Breast epithelium (tissue), 3 donors: ENCODE measurements at regions not wholly inside any gene's neighbourhood (a gene's known extent, or its start where the extent isn't known, plus 50 kb on each side); places are given as distances from the start of the nearest gene placed in this dataset.

Source experiments
- POLR2A ChIP-seq: fragments of 450-650 bp; IDR thresholded peaks from one replicate; pipeline ENCODE4 v1.6.1; 2016; ENCODE audit warnings: antibody characterized with exemption, mild to moderate bottlenecking, moderate library complexity
- POLR2AphosphoS5 ChIP-seq, 3 donors: sonication (generic); formaldehyde crosslinking; IDR thresholded peaks; one replicate each; pipeline ENCODE4 v1.6.1; 2017; ENCODE audit warnings: antibody characterized with exemption in 3 of 3
- TF ChIP-seq, protein P1 (sequence below), 3 donors: fragments of 450-650 bp; IDR thresholded peaks; one replicate each; pipeline ENCODE4 v1.5.1; 2016 to 2017; ENCODE audit warnings: antibody characterized with exemption in 3 of 3, mild to moderate bottlenecking in 3 of 3, moderate library complexity in 3 of 3

DNA sequence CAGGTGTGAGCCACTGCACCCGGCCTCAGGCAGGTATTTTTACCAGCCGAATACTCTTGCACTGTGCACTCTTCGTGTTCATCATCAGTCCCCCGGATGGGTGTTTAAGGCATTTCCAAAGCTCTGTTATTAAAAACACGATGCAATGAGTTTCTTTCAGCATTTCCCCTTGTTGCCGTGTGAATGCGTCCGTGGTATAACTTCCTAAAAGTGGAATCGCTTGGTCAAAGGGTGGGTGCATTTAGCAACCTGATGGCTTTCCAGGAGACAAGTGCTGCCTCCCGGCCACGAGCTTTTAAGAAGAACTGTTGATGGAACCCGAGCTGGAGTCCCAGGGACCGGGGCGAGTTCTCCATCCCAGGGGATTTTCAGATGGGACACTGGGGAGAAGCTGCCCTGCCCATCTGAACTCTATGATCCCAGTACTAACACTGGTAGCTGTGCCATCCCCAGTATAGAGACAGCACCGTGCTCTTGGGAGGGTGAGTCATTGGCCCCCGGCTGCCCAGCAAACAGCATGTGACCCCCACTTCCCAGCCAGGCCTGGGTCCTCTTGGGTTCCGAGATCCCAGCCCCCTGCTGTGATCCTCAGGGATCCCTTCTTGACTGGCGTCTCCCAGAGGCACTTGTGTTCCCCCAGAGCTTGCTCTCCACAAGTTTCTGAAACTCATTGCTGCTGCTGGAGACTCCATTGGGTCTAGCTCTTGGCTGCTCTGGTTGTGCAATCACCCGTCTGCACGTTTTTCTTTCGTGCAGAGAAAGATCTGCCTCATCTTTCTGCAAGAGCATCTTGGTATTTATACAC lies 169.5 kb upstream of the IER5L start:
- TF ChIP-seq POLR2AphosphoS5 (IDR thresholded peaks at IDR 0.05) (no peak), POLR2A (no peak)
- TF ChIP-seq, protein P1, sequence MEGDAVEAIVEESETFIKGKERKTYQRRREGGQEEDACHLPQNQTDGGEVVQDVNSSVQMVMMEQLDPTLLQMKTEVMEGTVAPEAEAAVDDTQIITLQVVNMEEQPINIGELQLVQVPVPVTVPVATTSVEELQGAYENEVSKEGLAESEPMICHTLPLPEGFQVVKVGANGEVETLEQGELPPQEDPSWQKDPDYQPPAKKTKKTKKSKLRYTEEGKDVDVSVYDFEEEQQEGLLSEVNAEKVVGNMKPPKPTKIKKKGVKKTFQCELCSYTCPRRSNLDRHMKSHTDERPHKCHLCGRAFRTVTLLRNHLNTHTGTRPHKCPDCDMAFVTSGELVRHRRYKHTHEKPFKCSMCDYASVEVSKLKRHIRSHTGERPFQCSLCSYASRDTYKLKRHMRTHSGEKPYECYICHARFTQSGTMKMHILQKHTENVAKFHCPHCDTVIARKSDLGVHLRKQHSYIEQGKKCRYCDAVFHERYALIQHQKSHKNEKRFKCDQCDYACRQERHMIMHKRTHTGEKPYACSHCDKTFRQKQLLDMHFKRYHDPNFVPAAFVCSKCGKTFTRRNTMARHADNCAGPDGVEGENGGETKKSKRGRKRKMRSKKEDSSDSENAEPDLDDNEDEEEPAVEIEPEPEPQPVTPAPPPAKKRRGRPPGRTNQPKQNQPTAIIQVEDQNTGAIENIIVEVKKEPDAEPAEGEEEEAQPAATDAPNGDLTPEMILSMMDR (IDR thresholded peaks at IDR 0.05) = no peak
